ENCODE measurements at regions not wholly inside any gene's neighbourhood (a gene's known extent, or its start where the extent isn't known, plus 50 kb on each side); places are given as distances from the start of the nearest gene placed in this dataset.
A peak's percentile ranks its signal among the peaks of the same experiment; 100 is the strongest.
"Not testable (repeated sequence)": the region's sequence is repeated elsewhere in the genome, so short reads cannot be mapped to it uniquely, and the experiment has no call there.

- no peaks in the 10 kb centered on the region for H3K9me3 ChIP-seq
- no peaks in the 10 kb centered on the region for H3K27me3 ChIP-seq
- DNase-seq: no peak
- H3K36me3 ChIP-seq: no peaks in the 10 kb centered on the region
- H3K4me1 ChIP-seq: no peaks in the 10 kb centered on the region
- intact Hi-C loops (cut with DNase I): loop anchor here (5.0 to 10.0 kb wide), 2 partner anchors 121 to 229 kb away; no protein-coding TSS in a partner anchor
- no peak overlapping the region for H3K9ac ChIP-seq (ENCODE audit: low read depth in 2 of 2, low read length in 2 of 2)
- no peak overlapping the region for H3K27ac ChIP-seq
- TF ChIP-seq, protein P1, sequence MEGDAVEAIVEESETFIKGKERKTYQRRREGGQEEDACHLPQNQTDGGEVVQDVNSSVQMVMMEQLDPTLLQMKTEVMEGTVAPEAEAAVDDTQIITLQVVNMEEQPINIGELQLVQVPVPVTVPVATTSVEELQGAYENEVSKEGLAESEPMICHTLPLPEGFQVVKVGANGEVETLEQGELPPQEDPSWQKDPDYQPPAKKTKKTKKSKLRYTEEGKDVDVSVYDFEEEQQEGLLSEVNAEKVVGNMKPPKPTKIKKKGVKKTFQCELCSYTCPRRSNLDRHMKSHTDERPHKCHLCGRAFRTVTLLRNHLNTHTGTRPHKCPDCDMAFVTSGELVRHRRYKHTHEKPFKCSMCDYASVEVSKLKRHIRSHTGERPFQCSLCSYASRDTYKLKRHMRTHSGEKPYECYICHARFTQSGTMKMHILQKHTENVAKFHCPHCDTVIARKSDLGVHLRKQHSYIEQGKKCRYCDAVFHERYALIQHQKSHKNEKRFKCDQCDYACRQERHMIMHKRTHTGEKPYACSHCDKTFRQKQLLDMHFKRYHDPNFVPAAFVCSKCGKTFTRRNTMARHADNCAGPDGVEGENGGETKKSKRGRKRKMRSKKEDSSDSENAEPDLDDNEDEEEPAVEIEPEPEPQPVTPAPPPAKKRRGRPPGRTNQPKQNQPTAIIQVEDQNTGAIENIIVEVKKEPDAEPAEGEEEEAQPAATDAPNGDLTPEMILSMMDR (IDR thresholded peaks at IDR 0.05): no peak
- H3K4me3 ChIP-seq: no peak overlapping the region
Measured at GRCh38 chr15:92796161-92796611, 103.9 kb upstream of the CHD2 start.

DNA sequence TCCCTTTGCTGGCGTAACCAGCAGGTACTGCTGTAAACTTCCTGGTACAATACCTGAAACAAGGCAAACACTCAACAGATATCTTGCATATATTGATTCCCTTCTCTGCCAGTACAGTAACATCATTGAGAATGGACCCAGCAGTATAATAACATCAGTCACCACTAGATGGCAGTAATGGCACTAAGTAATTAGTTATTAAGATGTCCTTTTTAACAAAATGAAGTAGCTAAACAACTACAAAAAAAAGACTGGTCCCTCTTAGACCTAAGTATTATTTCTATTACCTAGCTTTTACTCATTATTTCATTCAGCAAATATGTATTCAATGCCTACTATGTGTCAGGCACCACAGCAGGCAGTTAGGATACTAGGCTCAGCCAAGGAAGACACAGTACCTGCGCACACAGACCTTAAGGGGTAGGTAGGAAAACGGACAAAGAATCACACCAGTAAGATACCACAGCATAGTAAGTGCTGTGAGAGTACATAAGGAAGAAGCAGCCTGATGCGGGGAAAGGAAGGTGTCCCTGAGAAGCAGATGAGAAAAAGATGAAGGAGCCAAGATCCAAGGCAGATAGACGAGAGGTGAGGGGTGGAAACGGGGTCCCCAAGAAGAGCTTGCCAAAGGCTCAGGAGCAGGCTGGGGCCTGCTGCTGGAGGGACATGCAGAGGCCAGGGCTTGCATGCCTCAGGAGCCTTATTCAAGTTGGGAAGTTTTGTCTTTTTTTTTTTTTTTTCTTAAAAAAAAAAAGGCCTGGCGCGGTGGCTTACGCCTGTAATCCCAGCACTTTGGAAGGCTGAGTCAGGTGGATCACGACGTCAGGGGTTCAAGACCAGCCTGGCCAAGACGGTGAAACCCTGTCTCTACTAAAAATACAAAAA lies 102.7 kb upstream of the CHD2 start:
- TF ChIP-seq, protein P1 (IDR thresholded peaks at IDR 0.05): peak; percentile 78
- Histone ChIP-seq H3K4me1 (no peaks in the 10 kb centered on the region), H3K36me3 (no peaks in the 10 kb centered on the region), H3K9ac (ENCODE audit: low read depth in 2 of 2, low read length in 2 of 2) (peak overlapping the region in 1 of 2 donors; percentile 19), H3K4me3 (no peak overlapping the region), H3K27me3 (no peaks in the 10 kb centered on the region), H3K27ac (no peak overlapping the region), H3K9me3 (no peaks in the 10 kb centered on the region)
- peak; percentile 62 for DNase-seq
- intact Hi-C loops (cut with DNase I): loop anchor here (5.0 to 10.0 kb wide), 2 partner anchors 120 to 227 kb away; no protein-coding TSS in a partner anchor

DNA sequence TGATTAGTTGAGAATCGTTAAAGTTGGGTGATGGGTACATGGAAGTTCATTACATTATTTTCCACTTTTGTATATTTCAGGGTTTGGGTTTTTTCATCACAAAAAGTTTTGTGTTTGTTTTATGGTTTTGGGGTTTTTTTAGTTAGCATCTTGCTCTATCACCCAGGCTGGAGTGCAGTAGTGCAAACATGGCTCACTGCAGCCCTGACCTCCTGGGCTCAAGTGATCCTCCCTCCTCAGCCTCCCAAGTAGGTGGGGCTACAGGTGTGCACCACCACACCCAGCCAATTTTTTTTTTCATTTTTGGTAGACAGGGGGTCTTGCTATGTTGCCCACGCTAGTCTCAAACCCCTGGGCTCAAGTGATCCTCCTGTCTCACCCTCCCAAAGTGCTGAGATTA lies 100.1 kb upstream of the CHD2 start:
- intact Hi-C loops (cut with DNase I): no loop called here
- Histone ChIP-seq H3K27ac (no peak overlapping the region), H3K9me3 (no peaks in the 10 kb centered on the region), H3K27me3 (no peaks in the 10 kb centered on the region), H3K9ac (ENCODE audit: low read depth in 2 of 2, low read length in 2 of 2) (no peak overlapping the region), H3K4me3 (no peak overlapping the region), H3K4me1 (peaks cover 8% of the 10 kb centered on the region), H3K36me3 (no peaks in the 10 kb centered on the region)
- TF ChIP-seq, protein P1 (IDR thresholded peaks at IDR 0.05): no peak
- DNase-seq: no peak

DNA sequence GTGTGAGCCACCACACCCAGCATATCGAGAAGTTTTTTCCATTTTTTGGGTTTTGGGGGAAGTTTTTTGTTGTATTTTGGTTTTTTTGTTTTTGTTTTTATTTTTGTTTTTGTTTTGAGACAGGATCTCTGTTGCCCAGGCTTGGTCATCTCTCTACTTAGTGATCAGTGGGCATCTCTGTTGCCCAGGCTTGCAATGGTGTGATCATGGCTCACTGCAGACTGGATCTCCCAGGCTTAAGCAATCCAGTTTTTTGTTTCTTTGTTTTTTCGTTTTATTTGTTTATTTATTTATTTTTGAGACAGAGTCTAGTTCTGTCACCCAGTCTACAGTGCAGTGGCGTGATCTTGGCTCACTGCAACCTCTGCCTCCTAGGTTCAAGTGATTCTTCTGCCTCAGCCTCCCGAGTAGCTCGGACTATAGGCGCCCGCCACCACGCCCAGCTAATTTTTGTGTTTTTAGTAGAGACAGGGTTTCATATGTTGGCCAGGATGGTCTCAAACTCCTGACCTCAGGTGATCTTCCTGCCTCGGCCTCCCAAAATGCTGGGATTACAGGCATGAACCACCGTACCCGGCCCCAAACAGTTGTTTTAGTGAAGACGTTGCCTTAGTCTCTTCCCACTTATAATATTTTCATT lies 99.6 kb upstream of the CHD2 start:
- H3K36me3 ChIP-seq; H3K27me3 ChIP-seq; DNase-seq; H3K27ac ChIP-seq; intact Hi-C loops (cut with DNase I); H3K9me3 ChIP-seq; H3K4me1 ChIP-seq; H3K9ac ChIP-seq (ENCODE audit: low read depth in 2 of 2, low read length in 2 of 2); H3K4me3 ChIP-seq: not testable (repeated sequence)

- peak overlapping the region in 1 of 2 donors; percentile 6 for H3K9ac ChIP-seq (ENCODE audit: low read depth in 2 of 2, low read length in 2 of 2)
- H3K4me3 ChIP-seq; H3K4me1 ChIP-seq; H3K36me3 ChIP-seq; intact Hi-C loops (cut with DNase I); H3K27me3 ChIP-seq; H3K9me3 ChIP-seq: not testable (repeated sequence)
- H3K27ac ChIP-seq: peak overlapping the region; percentile 69
- peak; percentile 63 for DNase-seq
Measured at GRCh38 chr15:92801056-92801773, 98.9 kb upstream of the CHD2 start.

- peak overlapping the region; percentile 69 for H3K27ac ChIP-seq
- no peaks in the 10 kb centered on the region for H3K9me3 ChIP-seq
- peak overlapping the region in 1 of 2 donors; percentile 6 for H3K9ac ChIP-seq (ENCODE audit: low read depth in 2 of 2, low read length in 2 of 2)
- TF ChIP-seq, protein P1 (IDR thresholded peaks at IDR 0.05): no peak
- intact Hi-C loops (cut with DNase I): no loop called here
- DNase-seq: peak; percentile 59
- no peak overlapping the region for H3K4me3 ChIP-seq
- H3K36me3 ChIP-seq: no peaks in the 10 kb centered on the region
- no peaks in the 10 kb centered on the region for H3K27me3 ChIP-seq
- peaks cover 8% of the 10 kb centered on the region for H3K4me1 ChIP-seq
Measured at GRCh38 chr15:92801774-92802464, 98.2 kb upstream of the CHD2 start.
